HG03097 (cell line): ENCODE measurements at regions not wholly inside any gene's neighbourhood (a gene's known extent, or its start where the extent isn't known, plus 50 kb on each side); places are given as distances from the start of the nearest gene placed in this dataset.

Source experiments
- ATAC-seq: cut with Tn5 transposase; IDR thresholded peaks from one replicate; pipeline ENCODE4 v1.9.1; 2021; ENCODE audit not compliant: unreplicated experiment, low FRiP score

GRCh38 chr5:98099448-98100105, 673.9 kb upstream of the RGMB start:
- no peak for ATAC-seq

GRCh38 chr5:98101131-98101530, 672.3 kb upstream of the RGMB start:
- no peak for ATAC-seq

GRCh38 chr5:98102936-98103335, 670.5 kb upstream of the RGMB start:
- no peak for ATAC-seq

DNA sequence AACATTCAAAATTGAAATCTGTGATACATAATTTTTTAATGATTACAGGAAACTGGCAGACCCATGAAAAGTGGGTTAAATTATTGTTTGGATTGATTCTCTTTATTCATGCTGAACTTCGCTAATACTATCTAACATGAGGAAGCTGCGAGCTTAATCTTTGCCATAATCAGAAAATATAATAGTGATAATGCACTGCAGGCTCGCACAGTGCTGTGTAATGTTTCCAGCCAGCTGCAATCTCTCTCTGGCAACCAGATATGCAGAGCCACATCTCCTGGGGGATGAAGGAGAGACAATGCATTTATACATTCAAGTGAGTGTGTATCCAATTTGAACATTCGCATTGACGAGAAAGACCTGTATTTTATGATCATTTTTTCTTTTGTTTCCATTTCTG, 669.7 kb upstream of the RGMB start:
- no peak for ATAC-seq

GRCh38 chr5:98104454-98105188, 668.8 kb upstream of the RGMB start:
- ATAC-seq = no peak

DNA sequence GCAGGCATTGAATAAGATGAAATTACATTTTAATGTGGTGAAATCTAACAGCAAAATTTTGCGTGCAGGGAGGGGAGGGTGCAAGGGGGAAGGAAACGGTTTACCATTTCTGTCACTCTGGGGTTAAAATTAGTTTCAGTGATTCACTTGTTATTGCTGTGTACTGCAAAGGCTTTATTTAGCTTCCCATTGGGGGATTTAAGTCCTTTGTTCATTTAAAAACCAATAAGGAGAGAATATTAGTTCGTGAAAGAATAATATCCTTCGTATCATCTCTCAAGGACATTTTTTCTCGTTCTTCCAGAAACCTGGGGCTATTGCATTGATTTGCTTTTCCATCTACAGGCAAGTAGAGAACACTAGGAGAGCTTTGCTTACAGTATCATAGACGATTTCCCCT, 667.8 kb upstream of the RGMB start:
- no peak for ATAC-seq

DNA sequence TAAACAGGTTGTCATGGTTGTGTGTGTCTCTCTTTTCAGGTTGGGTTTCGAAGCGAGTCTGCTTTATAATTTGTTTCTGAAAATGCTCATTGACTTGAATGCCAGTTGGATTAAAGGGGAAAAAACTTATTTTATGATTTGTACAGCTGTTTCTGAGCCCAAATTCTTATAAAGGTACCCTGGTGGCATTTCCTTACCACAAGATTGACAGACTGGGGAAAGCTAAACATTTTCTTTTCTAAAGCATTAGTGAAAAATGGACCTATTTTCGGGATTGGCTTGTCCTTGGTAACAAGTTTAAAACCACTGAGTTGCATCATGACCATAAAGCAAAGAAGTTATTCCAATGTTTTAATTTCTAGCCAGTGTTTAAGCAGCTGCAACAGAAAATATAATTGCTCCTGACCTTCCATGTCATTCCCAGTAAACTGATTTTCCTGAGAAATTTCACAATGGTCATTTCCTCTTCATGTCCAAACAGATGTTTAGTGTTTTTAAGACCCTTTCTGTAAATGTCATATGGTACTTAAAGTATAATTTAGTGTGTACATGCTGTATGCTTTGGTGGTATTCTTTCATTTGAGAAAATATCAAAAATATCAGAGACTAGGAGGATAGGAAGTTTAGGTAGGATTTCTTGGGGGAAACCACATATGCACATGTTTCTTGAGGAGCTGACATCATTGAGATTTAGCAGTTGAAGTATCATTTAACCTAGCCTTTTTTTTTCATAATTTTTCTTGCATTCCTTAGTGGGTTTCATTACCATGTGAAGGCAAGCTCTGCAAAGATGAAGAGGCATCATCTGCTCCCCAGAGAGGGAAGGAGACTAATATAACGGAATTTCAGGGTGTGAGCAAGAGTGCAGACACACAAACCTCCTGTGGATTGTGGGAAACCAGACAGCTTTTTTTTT, 667.1 kb upstream of the RGMB start:
- no peak for ATAC-seq

DNA sequence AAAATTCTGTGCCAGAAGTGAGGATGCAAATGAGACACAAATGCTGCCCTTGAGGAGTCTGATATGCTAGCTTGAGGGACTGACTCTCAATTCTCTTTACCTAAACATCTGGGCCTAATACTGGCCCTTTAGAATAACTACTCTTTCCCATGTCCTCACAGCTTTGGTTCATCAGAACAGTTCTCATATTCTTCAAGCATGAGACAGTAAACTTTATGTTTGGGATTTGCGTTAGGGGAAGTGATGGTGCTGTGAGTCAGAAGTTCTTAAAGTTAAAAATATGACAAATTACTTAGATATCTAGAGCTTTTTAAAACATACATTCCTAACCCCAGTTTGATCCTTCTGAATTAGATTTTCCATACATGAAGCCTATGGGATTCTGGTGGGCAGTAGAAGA, 665.0 kb upstream of the RGMB start:
- no peak for ATAC-seq

DNA sequence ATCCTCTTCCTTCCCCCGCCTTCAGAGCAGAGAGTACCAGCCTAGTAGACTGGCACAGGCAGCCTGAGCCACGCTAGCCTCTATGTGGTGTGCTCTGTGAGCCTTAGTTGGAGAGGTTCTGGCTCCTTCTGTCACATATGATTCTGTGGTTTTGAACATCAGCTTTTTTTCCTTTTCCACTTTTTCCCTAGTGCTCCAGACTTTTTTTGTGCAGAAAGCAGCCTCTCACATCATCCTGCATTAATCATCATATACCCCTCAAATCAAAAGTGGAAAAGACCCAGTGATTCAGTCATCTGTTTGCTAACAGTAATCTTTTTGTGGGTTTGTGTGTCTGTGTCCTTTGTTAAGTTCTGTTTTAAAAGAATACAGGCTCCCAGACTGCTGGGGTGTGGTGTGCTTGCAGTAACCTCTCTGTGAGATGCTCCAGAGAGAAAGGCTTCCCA, 663.9 kb upstream of the RGMB start:
- no peak for ATAC-seq

- no peak for ATAC-seq
These were observed 663.2 kb upstream of the RGMB start for GRCh38 chr5:98110282-98110691.

DNA sequence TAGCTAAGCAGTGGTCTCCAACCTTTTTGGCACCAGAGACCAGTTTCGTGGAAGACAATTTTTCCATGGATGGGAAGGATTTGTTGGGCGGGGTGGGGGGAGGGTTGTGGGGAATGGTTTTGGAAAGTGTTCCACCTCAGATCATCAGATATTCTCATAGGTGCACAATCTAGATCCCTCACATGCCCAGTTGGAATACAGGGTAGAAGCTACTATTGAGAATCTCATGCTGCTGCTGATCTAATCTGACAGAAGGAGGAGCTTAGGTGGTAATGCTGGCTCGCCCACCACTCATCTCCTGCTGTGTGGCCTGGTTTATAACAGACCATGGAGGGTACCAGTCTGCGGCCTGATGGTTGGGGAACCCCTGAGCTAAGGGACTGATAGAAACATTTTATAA, 662.7 kb upstream of the RGMB start:
- ATAC-seq = no peak

DNA sequence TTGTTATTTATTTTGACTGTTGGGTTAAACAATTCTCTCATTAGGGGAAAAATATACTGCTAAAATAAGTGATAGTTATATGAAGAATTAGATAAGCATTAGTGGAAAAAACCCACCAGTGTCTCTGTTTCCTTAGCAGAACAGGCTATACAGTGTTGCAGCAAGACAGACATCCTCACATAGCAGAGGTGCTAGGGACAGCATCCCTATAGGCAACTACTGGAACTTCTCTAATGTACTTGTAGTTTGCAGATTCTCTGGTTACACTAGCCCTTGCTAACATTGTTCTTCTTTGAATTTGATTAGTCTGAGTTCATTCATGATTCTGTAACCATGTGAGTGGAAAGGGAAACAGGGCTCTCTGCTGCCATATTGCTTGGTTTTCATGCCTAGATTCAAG, 661.8 kb upstream of the RGMB start:
- no peak for ATAC-seq

- ATAC-seq = no peak
These were observed 652.2 kb upstream of the RGMB start for GRCh38 chr5:98121036-98121936.

DNA sequence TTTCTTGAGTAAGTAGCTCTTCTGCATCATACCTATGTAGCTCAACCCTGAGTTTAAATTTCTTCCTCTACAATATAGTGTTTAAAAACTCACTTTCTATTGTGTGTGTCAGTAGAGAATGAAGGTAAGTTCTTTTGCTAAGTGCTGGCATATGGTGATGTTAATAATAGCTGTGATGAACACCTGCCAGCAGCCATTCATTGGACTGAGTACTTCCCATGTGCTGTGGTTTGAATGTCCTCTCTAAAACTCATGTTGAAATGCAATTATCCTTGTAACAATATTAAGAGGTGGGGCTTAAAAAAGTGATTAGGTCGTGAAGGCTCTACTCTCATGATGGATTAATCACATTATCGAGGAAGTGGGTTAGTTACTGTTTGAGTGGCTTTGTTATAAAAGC, 645.2 kb upstream of the RGMB start:
- no peak for ATAC-seq

GRCh38 chr5:98128846-98129245, 644.6 kb upstream of the RGMB start:
- no peak for ATAC-seq

- no peak for ATAC-seq
These were observed 643.0 kb upstream of the RGMB start for GRCh38 chr5:98130261-98131035.

GRCh38 chr5:98144116-98144515, 629.3 kb upstream of the RGMB start:
- no peak for ATAC-seq

DNA sequence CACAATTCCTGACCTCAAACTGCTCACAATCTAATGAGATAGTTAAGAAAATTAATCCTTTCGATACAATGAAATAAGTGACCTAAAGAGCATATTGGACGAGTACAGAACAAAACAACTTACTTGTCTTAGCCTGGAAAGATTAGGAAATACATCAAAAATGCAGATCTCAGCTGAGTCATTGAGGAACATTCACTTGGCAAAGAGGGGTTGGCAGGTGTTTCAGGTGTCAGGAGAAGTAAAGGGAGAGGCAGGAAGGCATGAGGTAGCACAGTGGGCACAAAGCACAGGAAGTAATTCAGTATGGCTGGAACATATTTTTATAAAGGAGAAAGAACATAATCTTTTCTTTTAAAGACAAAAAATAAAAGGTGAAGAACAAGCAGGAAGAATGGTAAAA, 628.8 kb upstream of the RGMB start:
- ATAC-seq = no peak

GRCh38 chr5:98157368-98157767, 616.1 kb upstream of the RGMB start:
- ATAC-seq = no peak

DNA sequence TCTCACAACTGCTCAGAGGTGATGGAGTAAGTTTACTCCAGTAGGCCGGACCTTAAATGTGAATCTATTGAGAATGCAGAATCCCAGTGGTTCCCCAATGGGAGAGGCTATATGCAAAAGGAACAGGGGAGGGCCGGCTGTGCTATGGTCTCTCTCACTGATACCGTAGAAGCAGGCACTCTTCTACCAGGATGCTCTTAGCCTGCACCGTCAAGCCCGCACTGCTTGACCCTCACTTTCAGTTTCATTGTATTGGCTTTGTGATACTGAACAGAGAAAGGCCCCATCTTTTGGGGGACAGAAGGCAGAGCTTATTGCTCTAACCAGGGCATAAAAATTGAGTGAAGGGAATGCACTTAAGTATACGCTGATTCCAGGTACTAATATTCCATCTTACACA, 615.0 kb upstream of the RGMB start:
- no peak for ATAC-seq
